HL-60 (cell line): ENCODE measurements at regions not wholly inside any gene's neighbourhood (a gene's known extent, or its start where the extent isn't known, plus 50 kb on each side); places are given as distances from the start of the nearest gene placed in this dataset.

Source experiments
- DNase-seq, 2 experiments: peaks; one replicate each; pipeline ENCODE4 v3.0.0-alpha.2; 2010 to 2020; ENCODE audit warnings: low read depth in 1 of 2, low spot score in 1 of 2
- H3K27ac ChIP-seq: fragments of 250-450 bp; sonication (Bioruptor Pico); replicated peaks from 2 replicates; pipeline ENCODE4 v1.5.1; 2020; ENCODE audit warnings: mild to moderate bottlenecking, moderate library complexity
- H3K27me3 ChIP-seq: fragments of 250-450 bp; sonication (Bioruptor Pico); 2 replicates; pipeline ENCODE4 v1.5.1; 2021; ENCODE audit warnings: mild to moderate bottlenecking, moderate library complexity; ENCODE audit not compliant: insufficient read depth, poor library complexity, severe bottlenecking
- H3K4me3 ChIP-seq: replicated peaks from 2 replicates; pipeline ENCODE4 v1.5.1; 2011; ENCODE audit warnings: mild to moderate bottlenecking, control low read depth, low read length; ENCODE audit not compliant: insufficient read depth
- CTCF ChIP-seq: IDR thresholded peaks from one replicate; pipeline ENCODE4 v1.5.1; 2011; ENCODE audit warnings: low read length, control low read depth, inconsistent platforms; ENCODE audit not compliant: insufficient read depth
- GABPA ChIP-seq: IDR thresholded peaks from 2 replicates; pipeline ENCODE4 v1.6.1; 2012; ENCODE audit warnings: low read depth
- POLR2AphosphoS5 ChIP-seq: IDR thresholded peaks from 2 replicates; pipeline ENCODE4 v1.6.1; 2012; ENCODE audit warnings: low read depth
- REST ChIP-seq: IDR thresholded peaks from 2 replicates; pipeline ENCODE4 v1.6.1; 2012; ENCODE audit warnings: low read depth; ENCODE audit not compliant: insufficient replicate concordance
- SPI1 ChIP-seq: IDR thresholded peaks from 2 replicates; pipeline ENCODE4 v1.6.1; 2012; ENCODE audit warnings: low read depth, mild to moderate bottlenecking, borderline replicate concordance

GRCh38 chr12:93176165-93176564, 201.6 kb upstream of the NUDT4 start:
- H3K27me3 ChIP-seq: no peaks in the 10 kb centered on the region
- TF ChIP-seq CTCF (no peak), POLR2AphosphoS5 (no peak), GABPA (no peak), REST (no peak), SPI1 (no peak)
- H3K4me3 ChIP-seq: no peak overlapping the region
- no peak overlapping the region for H3K27ac ChIP-seq
- no peak for DNase-seq

GRCh38 chr12:93176610-93177126, 201.1 kb upstream of the NUDT4 start:
- H3K27ac ChIP-seq: no peak overlapping the region
- H3K4me3 ChIP-seq: no peak overlapping the region
- DNase-seq: no peak
- H3K27me3 ChIP-seq: no peaks in the 10 kb centered on the region
- TF ChIP-seq GABPA (no peak), SPI1 (no peak), REST (no peak), CTCF (no peak), POLR2AphosphoS5 (no peak)

GRCh38 chr12:93177208-93178153, 200.2 kb upstream of the NUDT4 start:
- DNase-seq: no peak
- TF ChIP-seq SPI1: no peak
- TF ChIP-seq GABPA: no peak
- TF ChIP-seq POLR2AphosphoS5: no peak
- no peak for TF ChIP-seq CTCF
- no peak for TF ChIP-seq REST
- Histone ChIP-seq H3K27me3 (no peaks in the 10 kb centered on the region), H3K27ac (no peak overlapping the region), H3K4me3 (no peak overlapping the region)
